ENCODE measurements at regions not wholly inside any gene's neighbourhood (a gene's known extent, or its start where the extent isn't known, plus 50 kb on each side); places are given as distances from the start of the nearest gene placed in this dataset.
"Not testable (repeated sequence)": the region's sequence is repeated elsewhere in the genome, so short reads cannot be mapped to it uniquely, and the experiment has no call there.

GRCh38 chr2:100703213-100703612 lies 116.7 kb upstream of the NPAS2 start:
- DNase-seq (ENCODE audit: low read depth in 2 of 2), result no peak

- DNase-seq (ENCODE audit: low read depth in 2 of 2), result no peak
Observed at GRCh38 chr2:100703739-100704138, 116.2 kb upstream of the NPAS2 start.

- no peak for DNase-seq (ENCODE audit: low read depth in 2 of 2)
Observed at GRCh38 chr2:100704156-100704555, 115.8 kb upstream of the NPAS2 start.

- no peak for DNase-seq (ENCODE audit: low read depth in 2 of 2)
Observed at GRCh38 chr2:100704711-100705110, 115.2 kb upstream of the NPAS2 start.

- DNase-seq (ENCODE audit: low read depth in 2 of 2), result no peak
Observed at GRCh38 chr2:100707016-100707947, 112.7 kb upstream of the NPAS2 start.

- DNase-seq (ENCODE audit: low read depth in 2 of 2), result no peak
Observed at GRCh38 chr2:100708333-100708732, 111.6 kb upstream of the NPAS2 start.

GRCh38 chr2:100713106-100713505 lies 106.8 kb upstream of the NPAS2 start:
- no peak for DNase-seq (ENCODE audit: low read depth in 2 of 2)

GRCh38 chr2:100714396-100715010 lies 105.4 kb upstream of the NPAS2 start:
- not testable (repeated sequence) for DNase-seq (ENCODE audit: low read depth in 2 of 2)

GRCh38 chr2:100715861-100716260 lies 104.1 kb upstream of the NPAS2 start:
- not testable (repeated sequence) for DNase-seq (ENCODE audit: low read depth in 2 of 2)

GRCh38 chr2:100716581-100716980 lies 103.4 kb upstream of the NPAS2 start:
- no peak for DNase-seq (ENCODE audit: low read depth in 2 of 2)

GRCh38 chr2:100718065-100718629 lies 101.8 kb upstream of the NPAS2 start:
- no peak for DNase-seq (ENCODE audit: low read depth in 2 of 2)

GRCh38 chr2:100720445-100720844 lies 99.5 kb upstream of the NPAS2 start:
- no peak for DNase-seq (ENCODE audit: low read depth in 2 of 2)

- DNase-seq (ENCODE audit: low read depth in 2 of 2), result no peak
Observed at GRCh38 chr2:100721693-100722092, 98.2 kb upstream of the NPAS2 start.

GRCh38 chr2:100722125-100722524 lies 97.8 kb upstream of the NPAS2 start:
- no peak for DNase-seq (ENCODE audit: low read depth in 2 of 2)

GRCh38 chr2:100726866-100727265 lies 93.1 kb upstream of the NPAS2 start:
- DNase-seq (ENCODE audit: low read depth in 2 of 2), result no peak

- peak; percentile 2 to 34 for DNase-seq (ENCODE audit: low read depth in 2 of 2)
Observed at GRCh38 chr2:100730290-100730868, 89.6 kb upstream of the NPAS2 start.

GRCh38 chr2:100731535-100731981 lies 88.4 kb upstream of the NPAS2 start:
- no peak for DNase-seq (ENCODE audit: low read depth in 2 of 2)

GRCh38 chr2:100733391-100734187 lies 86.3 kb upstream of the NPAS2 start:
- no peak for DNase-seq (ENCODE audit: low read depth in 2 of 2)

- DNase-seq (ENCODE audit: low read depth in 2 of 2), result no peak
Observed at GRCh38 chr2:100736121-100736915, 83.6 kb upstream of the NPAS2 start.

GRCh38 chr2:100739735-100740432 lies 80.1 kb upstream of the NPAS2 start:
- DNase-seq (ENCODE audit: low read depth in 2 of 2), result no peak

Data from stimulated activated CD4-positive, alpha-beta T cell treated with anti-CD3 and anti-CD28 coated beads, Interleukin-12 subunit alpha, Interleukin-12 subunit beta, amount 100 ng/mL, for 24 hours (primary cell).